MG63 (cell line): ENCODE measurements at regions not wholly inside any gene's neighbourhood (a gene's known extent, or its start where the extent isn't known, plus 50 kb on each side); places are given as distances from the start of the nearest gene placed in this dataset.

Source experiments
- DNase-seq: peaks from one replicate; pipeline ENCODE4 v3.0.0-alpha.2; 2020
- H3K27me3 ChIP-seq: fragments of 250-450 bp; sonication (Bioruptor Pico); 2 replicates; pipeline ENCODE4 v1.5.1; 2020; ENCODE audit warnings: mild to moderate bottlenecking, moderate library complexity
- H3K36me3 ChIP-seq: fragments of 250-450 bp; sonication (Bioruptor Pico); 2 replicates; pipeline ENCODE4 v1.5.1; 2020; ENCODE audit warnings: mild to moderate bottlenecking, moderate library complexity
- H3K4me3 ChIP-seq: fragments of 250-450 bp; sonication (Bioruptor Pico); 2 replicates; pipeline ENCODE4 v1.5.1; 2020; ENCODE audit warnings: mild to moderate bottlenecking, moderate library complexity
- H3K9me3 ChIP-seq: fragments of 250-450 bp; sonication (Bioruptor Pico); 2 replicates; pipeline ENCODE4 v1.5.1; 2020; ENCODE audit warnings: mild to moderate bottlenecking, moderate library complexity

DNA sequence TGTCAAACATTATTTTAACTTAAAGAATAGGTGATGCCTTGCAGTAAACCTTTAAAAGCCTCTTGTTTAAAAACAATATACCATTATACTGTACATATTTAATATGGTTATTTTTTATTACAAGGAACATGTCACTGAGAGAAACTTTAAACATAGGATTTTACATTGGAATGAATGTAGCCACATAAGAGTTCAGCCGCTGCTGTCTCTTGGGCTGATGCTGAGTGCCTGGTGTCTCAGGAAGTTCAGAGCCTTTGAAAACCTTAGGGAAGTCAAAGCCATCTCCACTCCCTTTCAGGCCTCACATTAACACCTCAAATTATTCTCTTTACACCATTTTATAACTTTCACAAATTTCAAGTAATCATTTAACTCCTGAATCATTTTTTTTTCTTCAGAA lies 93.5 kb upstream of the DKK2 start:
- no peak for DNase-seq
- Histone ChIP-seq H3K9me3 (no peaks in the 10 kb centered on the region), H3K36me3 (no peaks in the 10 kb centered on the region), H3K27me3 (no peaks in the 10 kb centered on the region), H3K4me3 (no peak overlapping the region)

GRCh38 chr4:107129076-107129475 lies 93.0 kb upstream of the DKK2 start:
- H3K27me3 ChIP-seq = no peaks in the 10 kb centered on the region
- no peak overlapping the region for H3K4me3 ChIP-seq
- no peaks in the 10 kb centered on the region for H3K9me3 ChIP-seq
- H3K36me3 ChIP-seq = no peaks in the 10 kb centered on the region
- no peak for DNase-seq

GRCh38 chr4:107128116-107128515 lies 92.0 kb upstream of the DKK2 start:
- H3K27me3 ChIP-seq = no peaks in the 10 kb centered on the region
- H3K9me3 ChIP-seq = no peaks in the 10 kb centered on the region
- H3K36me3 ChIP-seq = no peaks in the 10 kb centered on the region
- no peak overlapping the region for H3K4me3 ChIP-seq
- no peak for DNase-seq

GRCh38 chr4:107125496-107125895 lies 89.4 kb upstream of the DKK2 start:
- Histone ChIP-seq H3K9me3 (no peaks in the 10 kb centered on the region), H3K36me3 (no peaks in the 10 kb centered on the region), H3K4me3 (no peak overlapping the region), H3K27me3 (no peaks in the 10 kb centered on the region)
- DNase-seq = no peak

GRCh38 chr4:107122736-107123135 lies 86.6 kb upstream of the DKK2 start:
- no peak overlapping the region for H3K4me3 ChIP-seq
- no peaks in the 10 kb centered on the region for H3K27me3 ChIP-seq
- H3K36me3 ChIP-seq = no peaks in the 10 kb centered on the region
- no peak for DNase-seq
- no peaks in the 10 kb centered on the region for H3K9me3 ChIP-seq

- Histone ChIP-seq H3K27me3 (no peaks in the 10 kb centered on the region), H3K4me3 (no peak overlapping the region), H3K36me3 (no peaks in the 10 kb centered on the region), H3K9me3 (no peaks in the 10 kb centered on the region)
- no peak for DNase-seq
Measured at GRCh38 chr4:107120661-107121060, 84.5 kb upstream of the DKK2 start.

DNA sequence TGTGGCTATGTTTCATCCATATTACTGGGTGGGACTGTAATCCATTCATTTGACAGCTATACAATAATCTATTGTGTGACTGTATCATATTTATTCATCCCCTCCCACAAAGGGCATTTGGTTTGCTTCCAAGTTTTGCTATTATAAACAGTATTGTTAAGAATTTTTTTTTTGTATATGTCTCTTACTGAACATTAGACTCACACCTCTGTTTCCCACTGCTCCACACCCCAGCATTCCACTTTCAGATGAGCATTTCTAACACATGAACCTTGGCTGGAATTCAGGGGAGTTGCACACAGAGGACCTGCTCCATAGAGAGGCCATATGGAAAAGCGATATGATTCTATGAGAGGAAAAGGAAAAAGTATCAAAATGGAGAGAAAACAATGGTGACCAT lies 81.6 kb upstream of the DKK2 start:
- no peaks in the 10 kb centered on the region for H3K27me3 ChIP-seq
- no peaks in the 10 kb centered on the region for H3K36me3 ChIP-seq
- no peak for DNase-seq
- H3K4me3 ChIP-seq = no peak overlapping the region
- no peaks in the 10 kb centered on the region for H3K9me3 ChIP-seq

- Histone ChIP-seq H3K36me3 (no peaks in the 10 kb centered on the region), H3K27me3 (no peaks in the 10 kb centered on the region), H3K9me3 (no peaks in the 10 kb centered on the region), H3K4me3 (no peak overlapping the region)
- DNase-seq = no peak
Measured at GRCh38 chr4:107115185-107115847, 79.2 kb upstream of the DKK2 start.

GRCh38 chr4:107114059-107114458 lies 77.9 kb upstream of the DKK2 start:
- DNase-seq = no peak
- Histone ChIP-seq H3K36me3 (no peaks in the 10 kb centered on the region), H3K4me3 (no peak overlapping the region), H3K27me3 (no peaks in the 10 kb centered on the region), H3K9me3 (no peaks in the 10 kb centered on the region)

DNA sequence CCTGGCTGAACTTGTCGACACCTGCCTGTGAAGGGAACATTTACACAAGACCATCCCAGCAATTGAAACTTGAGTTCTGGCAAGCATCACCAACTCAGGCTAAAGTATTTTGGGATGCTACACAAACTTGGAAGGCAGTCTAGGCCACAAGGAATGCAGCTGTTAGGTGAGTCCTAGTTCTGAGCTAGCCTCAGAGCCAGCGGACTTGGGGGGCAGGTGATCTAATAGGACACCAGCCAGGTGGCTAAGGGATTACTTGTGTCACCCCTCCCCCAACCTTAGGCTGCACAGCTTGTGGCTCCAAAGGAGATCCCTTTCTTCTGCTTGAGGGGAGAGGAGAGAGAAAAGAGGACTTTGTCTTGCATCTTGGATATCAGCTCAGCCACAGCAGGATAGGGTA lies 62.3 kb upstream of the DKK2 start:
- no peaks in the 10 kb centered on the region for H3K9me3 ChIP-seq
- no peak overlapping the region for H3K4me3 ChIP-seq
- no peaks in the 10 kb centered on the region for H3K27me3 ChIP-seq
- no peak for DNase-seq
- no peaks in the 10 kb centered on the region for H3K36me3 ChIP-seq

DNA sequence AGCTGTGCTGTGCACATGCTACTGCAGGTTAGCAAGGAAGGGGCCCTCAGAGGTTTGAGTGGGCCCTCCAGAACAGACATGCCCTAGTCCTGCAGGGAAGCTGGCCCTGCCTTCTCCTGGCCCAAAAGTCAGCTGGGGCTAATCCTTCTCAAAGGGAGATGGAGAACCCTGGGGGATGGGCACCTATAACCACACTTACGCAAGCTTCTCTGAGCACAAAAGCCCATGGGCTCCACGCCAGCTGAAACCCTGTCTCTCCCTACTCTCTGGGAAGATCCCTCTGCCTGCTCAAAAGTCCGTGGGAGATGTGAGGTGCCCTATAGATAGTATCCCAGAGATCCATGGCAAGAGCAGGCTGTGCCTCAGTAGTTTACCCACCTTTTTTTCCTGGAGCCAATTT lies 58.9 kb upstream of the DKK2 start:
- Histone ChIP-seq H3K4me3 (no peak overlapping the region), H3K9me3 (no peaks in the 10 kb centered on the region), H3K36me3 (no peaks in the 10 kb centered on the region), H3K27me3 (no peaks in the 10 kb centered on the region)
- no peak for DNase-seq

GRCh38 chr4:107094332-107094731 lies 58.2 kb upstream of the DKK2 start:
- Histone ChIP-seq H3K27me3 (no peaks in the 10 kb centered on the region), H3K36me3 (no peaks in the 10 kb centered on the region), H3K9me3 (no peaks in the 10 kb centered on the region), H3K4me3 (no peak overlapping the region)
- no peak for DNase-seq
